ENCODE measurements at regions not wholly inside any gene's neighbourhood (a gene's known extent, or its start where the extent isn't known, plus 50 kb on each side); places are given as distances from the start of the nearest gene placed in this dataset.
"Not testable (repeated sequence)": the region's sequence is repeated elsewhere in the genome, so short reads cannot be mapped to it uniquely, and the experiment has no call there.

GRCh38 chr11:95432714-95433503, 201.9 kb upstream of the SESN3 start:
- no peak for DNase-seq

- no peak for DNase-seq
Measured at GRCh38 chr11:95429376-95429907, 198.4 kb upstream of the SESN3 start.

DNA sequence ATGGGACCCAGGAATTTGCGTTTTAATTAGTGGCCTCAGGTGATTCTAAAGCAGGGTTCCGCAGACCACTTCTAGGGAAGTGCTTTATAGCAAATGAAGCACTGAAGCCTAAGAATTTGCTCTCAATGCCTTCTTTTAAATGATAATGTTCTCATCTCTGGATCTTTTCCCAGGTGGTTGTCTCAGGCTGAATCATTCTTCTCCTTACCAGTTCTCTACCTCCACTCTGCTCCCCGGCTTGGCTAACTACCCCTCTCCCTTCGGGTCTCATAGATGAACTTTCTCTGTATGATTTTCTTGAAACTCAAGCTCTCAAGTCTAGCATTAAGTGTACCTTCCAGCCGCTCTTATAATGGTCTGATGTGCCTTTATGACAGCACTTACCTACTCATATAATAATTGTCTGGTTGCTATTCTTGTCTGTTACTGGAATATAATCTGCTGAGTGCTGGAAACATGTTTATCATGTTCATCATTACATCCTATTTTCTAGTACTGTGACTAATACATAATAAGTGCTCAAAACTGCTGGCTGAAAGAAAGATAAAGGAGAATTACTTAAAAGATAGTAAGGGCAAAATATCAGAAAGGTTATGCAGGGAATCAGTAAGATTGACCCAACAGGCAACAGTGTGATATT, 195.9 kb upstream of the SESN3 start:
- no peak for DNase-seq

DNA sequence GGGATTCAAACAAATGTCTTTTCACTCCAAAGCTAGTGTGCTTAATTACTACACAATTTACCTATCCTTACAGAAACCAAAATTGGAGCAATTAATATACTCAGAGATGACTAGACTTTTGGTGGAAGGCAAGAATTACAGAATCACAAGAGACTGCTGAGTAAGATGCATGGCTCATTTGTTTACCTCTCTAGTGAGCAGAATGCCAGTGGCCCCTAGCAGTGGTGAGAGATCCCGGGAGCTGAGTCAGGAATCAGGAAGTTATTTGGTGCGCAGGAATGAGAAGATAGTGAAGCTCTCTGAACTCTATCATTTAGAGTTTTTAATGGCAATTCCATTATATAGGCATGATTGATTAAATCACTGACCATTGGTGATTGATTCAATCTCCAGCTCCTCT, 188.9 kb upstream of the SESN3 start:
- DNase-seq: no peak

GRCh38 chr11:95418916-95419315, 187.9 kb upstream of the SESN3 start:
- DNase-seq: no peak

- DNase-seq: no peak
Measured at GRCh38 chr11:95417832-95418231, 186.8 kb upstream of the SESN3 start.

GRCh38 chr11:95415837-95416304, 184.9 kb upstream of the SESN3 start:
- DNase-seq: no peak

- DNase-seq: no peak
Measured at GRCh38 chr11:95414217-95414616, 183.2 kb upstream of the SESN3 start.

DNA sequence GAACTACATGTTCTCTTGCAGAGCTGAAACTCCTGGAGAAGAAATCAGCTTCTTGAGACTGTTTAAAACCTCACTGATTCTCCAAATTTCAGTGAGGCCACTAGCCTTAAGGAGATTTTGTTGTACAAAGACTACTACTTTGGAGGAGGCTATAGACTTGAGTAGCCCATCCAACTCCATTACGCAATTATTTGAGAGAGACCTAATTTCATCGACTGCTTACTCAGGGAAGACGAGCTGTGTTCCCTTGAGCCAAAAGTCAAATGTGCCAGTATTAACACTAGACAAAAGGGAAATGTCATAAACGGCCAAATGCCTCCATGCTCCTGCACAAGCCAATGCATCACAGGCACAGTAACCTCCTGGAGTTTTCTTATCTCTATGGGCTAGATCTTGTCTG, 182.8 kb upstream of the SESN3 start:
- no peak for DNase-seq

DNA sequence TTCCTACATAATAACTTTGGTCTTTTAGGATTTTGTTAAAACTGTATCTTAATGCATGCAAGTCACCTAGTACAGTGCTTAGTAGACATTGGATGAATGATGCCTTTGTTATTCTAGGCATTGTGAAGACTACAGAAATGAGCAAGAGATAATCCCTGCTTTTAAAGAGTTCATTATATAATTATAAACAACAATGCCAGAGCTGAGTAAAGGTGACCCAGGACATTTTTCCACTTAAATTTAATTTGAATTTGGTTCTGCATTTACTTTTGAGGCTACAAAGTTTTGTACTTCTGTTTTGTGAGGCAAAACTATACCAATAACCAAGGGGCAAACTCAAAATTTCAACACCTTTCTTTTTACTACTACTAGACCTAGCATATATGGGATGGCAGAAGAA, 182.0 kb upstream of the SESN3 start:
- no peak for DNase-seq

- DNase-seq: no peak
Measured at GRCh38 chr11:95412074-95412473, 181.1 kb upstream of the SESN3 start.

DNA sequence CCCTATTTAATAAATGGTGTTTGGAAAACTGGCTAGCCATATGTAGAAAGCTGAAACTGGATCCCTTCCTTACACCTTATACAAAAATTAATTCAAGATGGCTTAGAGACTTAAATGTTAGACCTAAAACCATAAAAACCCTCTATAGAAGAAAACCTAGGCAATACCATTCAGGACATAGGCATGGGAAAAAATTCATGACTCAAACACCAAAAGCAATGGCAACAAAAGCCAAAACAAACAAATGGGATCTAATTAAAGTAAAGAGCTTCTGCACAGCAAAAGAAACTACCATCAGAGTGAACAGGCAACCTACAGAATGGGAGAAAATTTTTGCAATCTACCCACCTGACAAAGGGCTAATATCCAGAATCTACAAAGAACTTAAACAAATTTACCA, 179.7 kb upstream of the SESN3 start:
- DNase-seq: not testable (repeated sequence)

DNA sequence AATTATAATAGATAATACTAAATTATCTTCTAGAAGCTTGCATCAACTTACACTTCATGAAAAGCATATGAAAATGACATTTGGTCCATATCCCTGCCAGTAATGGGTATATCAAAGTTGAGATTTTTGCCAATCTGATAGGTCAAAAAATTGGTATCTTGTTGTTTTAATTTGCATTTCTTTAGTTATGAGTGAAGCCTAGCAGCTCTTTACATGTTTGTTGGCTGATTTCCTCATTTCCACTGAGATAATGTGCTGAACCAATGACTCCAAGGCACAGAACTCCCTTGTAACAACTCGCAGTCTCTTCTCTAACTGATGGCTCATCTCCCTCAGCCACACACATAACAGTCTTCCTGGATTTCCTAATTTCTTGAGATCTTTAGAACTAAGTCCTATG, 175.3 kb upstream of the SESN3 start:
- DNase-seq: no peak

GRCh38 chr11:95404370-95404769, 173.4 kb upstream of the SESN3 start:
- no peak for DNase-seq

GRCh38 chr11:95398437-95399112, 167.6 kb upstream of the SESN3 start:
- no peak for DNase-seq

- DNase-seq: no peak
Measured at GRCh38 chr11:95392644-95393043, 161.6 kb upstream of the SESN3 start.

DNA sequence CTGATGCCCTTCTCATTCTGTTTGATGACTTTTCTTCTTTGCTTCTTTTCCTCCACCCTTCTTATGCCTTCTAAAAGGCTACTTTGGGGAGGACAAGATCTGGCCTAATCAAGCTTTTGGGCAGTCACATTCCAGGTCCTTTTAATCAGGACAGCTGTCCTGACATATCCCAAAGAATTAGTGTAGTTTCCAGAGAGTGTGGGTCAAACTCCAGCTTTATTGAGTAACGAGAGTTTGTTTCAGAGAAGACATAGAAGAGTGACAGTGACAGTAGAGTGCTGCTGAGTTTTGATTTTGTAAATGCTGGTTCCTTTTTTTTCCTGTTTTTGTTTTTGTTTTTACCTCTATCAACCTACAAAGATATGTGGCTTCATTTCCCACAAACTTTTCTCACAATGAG, 158.4 kb upstream of the SESN3 start:
- DNase-seq: no peak

DNA sequence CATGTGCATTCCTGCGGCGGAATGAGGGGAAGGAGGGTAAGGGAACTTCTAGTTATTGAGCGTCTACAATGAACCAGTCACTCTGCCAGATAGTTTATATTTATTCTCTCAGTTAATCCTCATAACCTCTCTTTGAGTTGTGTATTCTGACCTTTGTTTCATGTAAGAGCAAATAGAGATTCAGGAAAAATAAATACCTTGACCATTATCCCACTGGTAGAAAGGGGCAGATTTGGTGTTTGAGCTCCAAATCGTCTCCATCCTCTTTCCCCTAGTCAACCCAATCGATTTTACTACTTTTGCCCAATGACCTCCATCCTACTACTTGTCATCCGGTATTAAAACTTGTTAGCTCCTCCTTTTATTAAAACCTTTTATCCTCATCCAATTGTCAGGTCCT, 157.1 kb upstream of the SESN3 start:
- DNase-seq: no peak

GRCh38 chr11:95387325-95387724, 156.3 kb upstream of the SESN3 start:
- no peak for DNase-seq

- DNase-seq: no peak
Measured at GRCh38 chr11:95385577-95385976, 154.6 kb upstream of the SESN3 start.

DNA sequence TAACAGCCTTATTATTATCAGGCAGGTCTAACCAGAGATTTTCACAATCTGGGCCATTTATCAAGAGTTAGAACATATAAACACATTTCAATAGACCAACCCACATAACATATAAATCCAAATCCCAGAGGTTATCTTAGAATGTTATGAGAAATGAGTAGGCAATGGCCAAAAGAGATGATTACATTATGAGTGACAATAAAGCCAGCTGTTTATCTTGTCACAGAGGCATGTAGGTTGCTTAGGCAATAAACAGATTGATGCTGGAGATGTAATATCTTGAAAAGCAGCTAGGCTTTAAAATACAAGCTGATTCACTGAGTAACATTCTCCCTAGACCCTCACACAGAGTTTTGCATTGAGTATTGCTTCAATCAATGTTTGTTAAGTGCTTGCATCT, 148.5 kb upstream of the SESN3 start:
- DNase-seq: no peak

- no peak for DNase-seq
Measured at GRCh38 chr11:95378789-95379188, 147.8 kb upstream of the SESN3 start.

DNA sequence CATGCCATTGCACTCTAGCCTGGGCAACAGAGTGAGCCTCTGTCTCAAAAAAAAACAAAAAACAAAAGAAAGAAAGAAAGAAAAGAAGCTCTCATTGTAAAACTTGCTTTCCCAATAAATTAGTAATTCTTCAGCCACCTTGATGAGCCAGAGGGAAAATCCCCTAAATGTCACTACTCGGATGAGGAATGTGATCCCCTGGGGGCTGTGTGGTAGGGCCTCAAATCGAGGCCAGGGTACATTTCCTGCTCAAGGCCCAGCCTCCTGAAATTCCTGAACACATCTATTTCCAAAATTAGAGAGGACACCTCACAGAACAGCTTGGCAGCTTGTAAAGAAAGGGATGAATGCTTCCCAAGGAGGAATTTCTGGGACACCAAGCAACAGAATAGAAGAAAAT, 147.1 kb upstream of the SESN3 start:
- no peak for DNase-seq

DNA sequence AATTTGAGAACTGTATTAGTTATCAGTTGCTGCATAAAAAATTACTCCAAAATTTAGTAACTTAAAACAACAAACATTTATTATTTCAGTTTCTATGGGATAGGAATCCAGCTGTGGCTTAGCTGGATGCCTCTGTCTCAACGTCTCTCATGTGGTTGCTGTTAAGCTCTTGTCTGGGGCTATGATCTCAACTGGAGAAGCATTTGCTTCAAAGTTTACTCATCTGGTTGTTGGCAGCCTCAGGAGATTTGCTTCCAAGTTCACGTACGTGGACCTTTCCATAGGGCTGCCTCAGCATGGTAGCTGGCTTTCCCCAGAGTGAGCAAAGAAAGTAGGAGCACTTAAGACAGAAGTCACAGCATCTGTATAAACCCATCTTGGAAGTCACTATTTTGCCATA, 144.9 kb upstream of the SESN3 start:
- DNase-seq: no peak
